GM13976 (cell line): ENCODE measurements at regions not wholly inside any gene's neighbourhood (a gene's known extent, or its start where the extent isn't known, plus 50 kb on each side); places are given as distances from the start of the nearest gene placed in this dataset.

Experiments
- DNase-seq: peaks from one replicate; pipeline ENCODE4 v3.0.0; 2012; ENCODE audit warnings: low spot score
- CTCF ChIP-seq: IDR thresholded peaks from 2 replicates; pipeline ENCODE4 v1.5.1; 2012; ENCODE audit warnings: borderline replicate concordance, mild to moderate bottlenecking; ENCODE audit not compliant: insufficient read depth; ENCODE audit errors: extremely low read depth, missing control alignments, control extremely low read depth
- in situ Hi-C: fragments of 300-500 bp; cut with MboI; formaldehyde crosslinking; loops from one replicate; pipeline ENCODE4 v1.12.0; 2022; ENCODE audit warnings: low sequenced_read_pairs, mixed read lengths, inconsistent platforms; ENCODE audit not compliant: unreplicated experiment

GRCh38 chr2:217392930-217393584 is 533.2 kb upstream of the TNP1 start:
- in situ Hi-C loops: no loop called here
- TF ChIP-seq CTCF: no peak
- no peak for DNase-seq

DNA sequence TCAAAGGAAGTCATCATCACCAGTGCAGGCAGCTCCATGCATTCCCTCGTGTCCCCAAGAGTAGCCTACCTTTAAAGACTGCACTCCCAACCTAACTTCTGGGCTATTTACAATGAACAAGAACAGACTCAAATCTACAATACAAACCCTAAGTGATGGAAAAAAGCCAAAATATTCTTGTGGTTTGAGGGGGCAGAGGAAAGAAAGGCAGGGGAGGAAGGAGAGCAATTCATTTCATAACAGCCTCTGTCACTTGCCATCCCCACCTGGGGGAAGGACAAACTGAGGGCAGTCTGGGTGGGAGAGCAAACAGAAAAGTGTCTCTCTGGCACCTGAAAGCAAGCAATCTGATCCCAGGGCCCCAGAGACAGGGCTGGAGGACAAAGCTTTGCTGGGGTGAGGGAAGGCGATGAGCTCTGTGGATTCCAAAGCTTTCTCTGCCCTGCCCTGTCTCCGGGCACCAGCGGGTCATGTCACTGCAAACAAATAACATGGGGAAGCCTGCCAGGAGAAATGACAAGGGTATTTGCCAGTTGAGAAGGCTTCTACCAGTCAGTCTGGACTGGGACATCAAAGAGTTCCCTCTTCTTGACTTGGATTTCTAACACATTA is 528.0 kb upstream of the TNP1 start:
- TF ChIP-seq CTCF: no peak
- DNase-seq: no peak
- in situ Hi-C loops: no loop called here

GRCh38 chr2:217386041-217386440 is 526.2 kb upstream of the TNP1 start:
- TF ChIP-seq CTCF: no peak
- in situ Hi-C loops: no loop called here
- DNase-seq: no peak

GRCh38 chr2:217383620-217384019 is 523.8 kb upstream of the TNP1 start:
- DNase-seq: no peak
- in situ Hi-C loops: no loop called here
- TF ChIP-seq CTCF: no peak

DNA sequence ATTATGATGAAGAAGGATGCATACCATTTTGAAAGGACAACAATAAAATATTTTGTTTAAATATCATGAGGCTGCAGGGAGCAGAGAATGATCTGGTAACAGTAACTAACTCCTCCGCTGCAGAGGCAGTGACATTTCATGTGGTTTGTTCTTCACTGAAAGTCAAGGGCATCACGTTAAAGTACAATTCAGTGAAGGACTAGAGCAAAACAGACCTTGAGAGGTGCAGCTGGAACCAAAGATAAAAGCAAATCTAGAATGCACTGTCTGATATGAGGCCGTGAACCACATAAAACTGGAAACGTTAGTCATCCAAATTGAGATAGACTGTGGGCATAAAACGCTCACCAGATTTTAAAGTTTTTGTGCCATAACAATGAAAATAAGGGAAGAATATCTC is 522.9 kb upstream of the TNP1 start:
- TF ChIP-seq CTCF: no peak
- no peak for DNase-seq
- in situ Hi-C loops: no loop called here

GRCh38 chr2:217379807-217380206 is 519.9 kb upstream of the TNP1 start:
- no peak for DNase-seq
- in situ Hi-C loops: no loop called here
- no peak for TF ChIP-seq CTCF

DNA sequence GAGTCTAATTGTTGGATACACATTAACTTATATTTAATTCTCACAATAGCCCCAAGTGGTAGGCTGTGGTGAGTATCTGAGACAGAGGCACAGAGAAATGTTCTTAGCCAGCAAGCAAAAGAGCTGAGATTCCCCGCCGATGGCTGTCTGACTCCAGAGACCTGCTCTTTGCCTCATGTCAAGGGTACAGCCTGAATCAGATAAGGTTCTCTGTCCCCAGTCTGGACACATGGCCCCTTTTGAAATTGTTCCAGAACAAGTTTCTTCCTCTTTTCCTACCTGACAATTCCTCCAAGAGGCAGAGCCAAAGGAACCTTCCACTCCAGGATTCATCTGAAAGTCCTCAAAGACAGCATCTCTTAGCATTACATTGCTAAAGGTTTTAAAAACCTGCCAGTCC is 512.9 kb upstream of the TNP1 start:
- DNase-seq: no peak
- in situ Hi-C loops: no loop called here
- TF ChIP-seq CTCF: no peak
